ENCODE measurements at regions not wholly inside any gene's neighbourhood (a gene's known extent, or its start where the extent isn't known, plus 50 kb on each side); places are given as distances from the start of the nearest gene placed in this dataset.

DNA sequence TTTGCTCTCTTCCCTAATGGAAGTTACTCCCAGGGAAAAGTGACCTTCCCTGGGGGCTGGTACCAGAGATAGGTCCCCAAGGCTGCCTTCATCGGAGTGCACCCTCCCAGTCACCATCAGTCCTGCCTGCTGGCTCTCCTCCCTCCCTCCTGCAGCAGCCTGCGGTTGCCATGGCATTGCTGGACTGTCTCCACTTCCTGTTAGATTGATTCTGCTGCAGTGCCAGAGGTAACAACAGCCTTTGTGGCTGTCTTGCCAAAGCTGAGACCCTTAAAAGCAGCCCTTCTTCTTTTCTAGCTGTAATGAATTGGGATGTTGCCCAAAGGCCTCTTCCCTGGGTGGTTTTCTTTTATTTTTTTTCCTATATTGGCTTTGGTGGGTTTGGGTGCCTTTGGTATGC lies 78.1 kb upstream of the PRLR start:
- H3K27ac ChIP-seq (ENCODE audit: low read depth, low read length) = no peak overlapping the region
- DNase-seq (ENCODE audit: low read depth, low spot score) = no peak
- no TSS peak for BruUV-seq (replicated peaks)
- no peak overlapping the region for H3K4me2 ChIP-seq (ENCODE audit: low read length)
- H2AFZ ChIP-seq (ENCODE audit: low read depth, low read length, poor library complexity, severe bottlenecking) = no peak overlapping the region
- no peak overlapping the region for H3K9ac ChIP-seq (ENCODE audit: low read length)
- ChIA-PET POLR2A (no interaction called here), CTCF (no interaction called here), RAD21 (ENCODE audit: low non-redundant PET in 1 of 2, low total read pairs in 2 of 2, uncharacterized antibody in 2 of 2, unreplicated experiment in 2 of 2) (no interaction called here)
- H4K20me1 ChIP-seq (ENCODE audit: insufficient read depth) = no peaks in the 10 kb centered on the region
- H3K27me3 ChIP-seq (ENCODE audit: insufficient read depth, low read length) = no peaks in the 10 kb centered on the region; the same call in 1 of the 2 replicates
- no peaks in the 10 kb centered on the region for H3K9me2 ChIP-seq (ENCODE audit: insufficient read depth)
- ATAC-seq = no peak
- H3K4me1 ChIP-seq (ENCODE audit: control insufficient read depth in 1 of 2, insufficient read depth in 2 of 2, low read length in 2 of 2) = no peaks in the 10 kb centered on the region
- no peak for TF ChIP-seq RAD21 (IDR thresholded peaks at IDR 0.05; ENCODE audit: low read depth)
- no peak for TF ChIP-seq POLR2AphosphoS5 (IDR thresholded peaks at IDR 0.05; ENCODE audit: low read depth, low read length)
- no peak for TF ChIP-seq ZNF274 (IDR thresholded peaks at IDR 0.05; ENCODE audit: low read depth, low read length)
- H3K79me2 ChIP-seq (ENCODE audit: insufficient read depth, low read length) = no peaks in the 10 kb centered on the region
- no peaks in the 10 kb centered on the region for H3K36me3 ChIP-seq (ENCODE audit: control insufficient read depth in 1 of 2, insufficient read depth in 2 of 2, low read length in 2 of 2)
- intact Hi-C loops (cut with micrococcal nuclease) = no loop called here
- no peak overlapping the region for H3K4me3 ChIP-seq (replicated peaks in 1 of 2; ENCODE audit: low read depth in 1 of 2, low read length in 2 of 2)
- H3K9me3 ChIP-seq (ENCODE audit: control insufficient read depth in 1 of 2, insufficient read depth in 1 of 2, low read depth in 1 of 2, low read length in 2 of 2) = no peaks in the 10 kb centered on the region

DNA sequence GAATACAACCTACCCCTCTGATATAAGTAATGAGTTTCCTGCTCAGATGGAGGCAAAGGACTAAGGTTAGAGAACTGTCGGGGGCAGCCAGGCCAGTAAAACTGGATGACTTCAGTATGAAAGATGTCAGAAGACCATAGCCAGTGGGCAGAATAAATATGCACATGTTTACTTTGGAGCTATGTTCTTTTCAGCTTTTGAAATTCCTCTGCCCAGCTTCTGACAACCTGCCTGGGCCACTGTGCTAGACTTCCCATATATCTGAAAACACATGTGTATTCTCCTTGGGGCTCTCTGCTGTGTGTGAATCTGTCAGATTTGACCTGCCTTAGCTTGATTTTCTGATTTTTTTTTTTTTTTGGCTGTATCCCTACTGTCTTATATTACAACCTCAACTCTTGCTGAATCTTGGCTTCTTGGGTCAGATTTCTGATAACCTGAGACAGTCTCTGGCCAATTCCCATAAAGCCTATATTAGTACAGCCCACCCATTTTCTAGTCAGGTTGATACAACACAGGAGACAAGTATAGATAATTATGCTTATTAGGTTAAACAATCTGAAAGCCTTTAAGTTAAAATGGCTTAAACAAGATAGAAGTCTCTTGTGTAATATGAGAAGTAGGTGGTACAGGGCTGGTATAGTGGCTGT lies 76.6 kb upstream of the PRLR start:
- H3K27me3 ChIP-seq (ENCODE audit: insufficient read depth, low read length) = no peaks in the 10 kb centered on the region; the same call in 1 of the 2 replicates
- no peak overlapping the region for H3K27ac ChIP-seq (ENCODE audit: low read depth, low read length)
- no peaks in the 10 kb centered on the region for H3K36me3 ChIP-seq (ENCODE audit: control insufficient read depth in 1 of 2, insufficient read depth in 2 of 2, low read length in 2 of 2)
- no peaks in the 10 kb centered on the region for H4K20me1 ChIP-seq (ENCODE audit: insufficient read depth)
- no peaks in the 10 kb centered on the region for H3K9me2 ChIP-seq (ENCODE audit: insufficient read depth)
- H3K4me1 ChIP-seq (ENCODE audit: control insufficient read depth in 1 of 2, insufficient read depth in 2 of 2, low read length in 2 of 2) = no peaks in the 10 kb centered on the region
- no peak overlapping the region for H3K9ac ChIP-seq (ENCODE audit: low read length)
- no peak for TF ChIP-seq TCF7L2 (IDR thresholded peaks at IDR 0.05; ENCODE audit: borderline replicate concordance, extremely low read depth, insufficient read depth, insufficient read length)
- no peaks in the 10 kb centered on the region for H3K9me3 ChIP-seq (ENCODE audit: control insufficient read depth in 1 of 2, insufficient read depth in 1 of 2, low read depth in 1 of 2, low read length in 2 of 2)
- no peak overlapping the region for H3K4me2 ChIP-seq (ENCODE audit: low read length)
- no TSS peak for BruUV-seq (replicated peaks)
- no peaks in the 10 kb centered on the region for H3K79me2 ChIP-seq (ENCODE audit: insufficient read depth, low read length)
- no peak overlapping the region for H2AFZ ChIP-seq (ENCODE audit: low read depth, low read length, poor library complexity, severe bottlenecking)
- no peak overlapping the region for H3K4me3 ChIP-seq (replicated peaks in 1 of 2; ENCODE audit: low read depth in 1 of 2, low read length in 2 of 2)
- intact Hi-C loops (cut with micrococcal nuclease) = no loop called here
- no peak for DNase-seq (ENCODE audit: low read depth, low spot score)
- no peak for ATAC-seq
- RAD21 ChIA-PET (ENCODE audit: low non-redundant PET in 1 of 2, low total read pairs in 2 of 2, uncharacterized antibody in 2 of 2, unreplicated experiment in 2 of 2) = no interaction called here
- CTCF ChIA-PET = no interaction called here
- POLR2A ChIA-PET = no interaction called here

Data from HCT116 (cell line).